Prostate gland (tissue), 2 donors: ENCODE measurements at regions not wholly inside any gene's neighbourhood (a gene's known extent, or its start where the extent isn't known, plus 50 kb on each side); places are given as distances from the start of the nearest gene placed in this dataset.

Experiments
- CTCF ChIP-seq, 4 experiments: fragments of 200-600 bp in 2 of 4; fragments of 450-650 bp in 2 of 4; sonication (generic) in 2 of 4; IDR thresholded peaks; 1 replicate in 3 of 4; 2 replicates in 1 of 4; pipeline ENCODE4 v1.5.1; 2016 to 2019; ENCODE audit warnings: antibody characterized with exemption in 4 of 4, mild to moderate bottlenecking in 2 of 4, moderate library complexity in 2 of 4
- POLR2AphosphoS5 ChIP-seq: sonication (generic); formaldehyde crosslinking; IDR thresholded peaks from one replicate; pipeline ENCODE4 v1.6.1; 2017; ENCODE audit warnings: antibody characterized with exemption

- no peak for TF ChIP-seq CTCF (IDR thresholded peaks at IDR 0.05)
- no peak for TF ChIP-seq POLR2AphosphoS5
Observed at GRCh38 chr9:78927099-78927940, 630.4 kb downstream of the PSAT1 start.
